ENCODE measurements at regions not wholly inside any gene's neighbourhood (a gene's known extent, or its start where the extent isn't known, plus 50 kb on each side); places are given as distances from the start of the nearest gene placed in this dataset.

GRCh38 chr6:95693108-95693507 lies 115.8 kb downstream of the MANEA start (continued):
- TF ChIP-seq ZNF512B (CRISPR knock-in tag; IDR thresholded peaks at IDR 0.05; ENCODE audit: borderline replicate concordance), result no peak
- no peak for TF ChIP-seq SMARCE1 (IDR thresholded peaks at IDR 0.05; ENCODE audit: borderline replicate concordance)
- no peak for TF ChIP-seq SRSF1 (optimal IDR thresholded peaks at IDR 0.05; ENCODE audit: low read depth, low read length)
- TF ChIP-seq EZH2 (conservative IDR thresholded peaks at IDR 0.05; ENCODE audit: low read depth, low read length), result no peak
- no peak for TF ChIP-seq HIVEP1 (CRISPR knock-in tag; IDR thresholded peaks at IDR 0.05)
- no peak for TF ChIP-seq ZNF740 (CRISPR knock-in tag; IDR thresholded peaks at IDR 0.05)
- 0 out of 2 replicates have a peak, but pooled peaks have one; percentile 38 for TF ChIP-seq ZNF331 (CRISPR knock-in tag; IDR thresholded peaks at IDR 0.05)
- no peak for TF ChIP-seq NFAT5 (CRISPR knock-in tag; IDR thresholded peaks at IDR 0.05)
- TF ChIP-seq PPARG (CRISPR knock-in tag; conservative IDR thresholded peaks at IDR 0.05), result no peak
- no peak for TF ChIP-seq BRCA1 (CRISPR knock-in tag; IDR thresholded peaks at IDR 0.05)
- TF ChIP-seq ZNF3 (CRISPR knock-in tag; IDR thresholded peaks at IDR 0.05), result no peak
- TF ChIP-seq RXRB (CRISPR knock-in tag; IDR thresholded peaks at IDR 0.05; ENCODE audit: borderline replicate concordance), result 0 out of 2 replicates have a peak, but pooled peaks have one; percentile 27
- TF ChIP-seq ELF4 (CRISPR knock-in tag; IDR thresholded peaks at IDR 0.05; ENCODE audit: borderline replicate concordance), result no peak
- no peak for TF ChIP-seq ZNF510 (CRISPR knock-in tag; IDR thresholded peaks at IDR 0.05; ENCODE audit: low read depth)
- TF ChIP-seq HMGXB3 (CRISPR knock-in tag; IDR thresholded peaks at IDR 0.05; ENCODE audit: borderline replicate concordance), result 0 out of 2 replicates have a peak, but pooled peaks have one; percentile 43
- TF ChIP-seq MAFK (conservative IDR thresholded peaks at IDR 0.05 in 1 of 2, IDR thresholded peaks at IDR 0.05 in 1 of 2; ENCODE audit: low read length in 2 of 2), result no peak
- TF ChIP-seq MAX (IDR thresholded peaks at IDR 0.05), result no peak
- TF ChIP-seq ZSCAN9 (CRISPR knock-in tag; IDR thresholded peaks at IDR 0.05; ENCODE audit: borderline replicate concordance), result peak; percentile 90
- no peak for TF ChIP-seq MZF1 (CRISPR knock-in tag; IDR thresholded peaks at IDR 0.05; ENCODE audit: borderline replicate concordance)

Measured in HepG2 (cell line).